ENCODE measurements at regions not wholly inside any gene's neighbourhood (a gene's known extent, or its start where the extent isn't known, plus 50 kb on each side); places are given as distances from the start of the nearest gene placed in this dataset.

GRCh38 chr2:221716426-221717303, 144.6 kb upstream of the EPHA4 start:
- no peak for DNase-seq
- no peak overlapping the region for H3K27ac Mint-ChIP-seq
- intact Hi-C loops (cut with micrococcal nuclease): no loop called here
- H3K4me2 ChIP-seq (replicated peaks; ENCODE audit: extremely low read depth, low read length, poor library complexity, severe bottlenecking): no peak overlapping the region
- no peaks in the 10 kb centered on the region for H3K79me2 ChIP-seq (ENCODE audit: insufficient read depth, low read length)
- no peaks in the 10 kb centered on the region for H3K36me3 ChIP-seq (replicated peaks in 1 of 2; ENCODE audit: control insufficient read depth in 1 of 2, insufficient read depth in 2 of 2, low read length in 2 of 2)
- 83% methylated on average over 3 of the region's 10 CpGs for WGBS (ENCODE audit: insufficient coverage)
- H3K27ac ChIP-seq (ENCODE audit: low read depth in 1 of 2, low read length in 2 of 2): no peak overlapping the region
- no peaks in the 10 kb centered on the region for H3K27me3 ChIP-seq (ENCODE audit: control insufficient read depth in 2 of 2, insufficient read depth in 2 of 2, low read length in 2 of 2)
- H3K9ac ChIP-seq (ENCODE audit: insufficient read depth, low read length, poor library complexity, severe bottlenecking): no peak overlapping the region
- no peak for TF ChIP-seq CTCF (IDR thresholded peaks at IDR 0.05)
- H3K4me3 ChIP-seq (replicated peaks in 1 of 3; ENCODE audit: low read depth in 2 of 3, low read length in 3 of 3): no peak overlapping the region
- H3K4me3 Mint-ChIP-seq: no peak overlapping the region
- H3K9me3 Mint-ChIP-seq: peaks cover 0 to 5% (median 0%) of the 10 kb centered on the region in 7 donors
- no peaks in the 10 kb centered on the region for H3K4me1 Mint-ChIP-seq
- no peak overlapping the region for H2AFZ ChIP-seq (ENCODE audit: insufficient read depth, low read depth, low read length, poor library complexity, severe bottlenecking)
- peaks cover 0 to 1% (median 0%) of the 10 kb centered on the region in 3 donors for H3K27me3 Mint-ChIP-seq (ENCODE audit: low read depth in 3 of 3)
- no peaks in the 10 kb centered on the region for H3K4me1 ChIP-seq (ENCODE audit: control insufficient read depth in 1 of 2, insufficient read depth in 2 of 2, low read length in 2 of 2)
- no peaks in the 10 kb centered on the region for H3K36me3 Mint-ChIP-seq
- no peaks in the 10 kb centered on the region for H3K9me3 ChIP-seq (replicated peaks in 1 of 2; ENCODE audit: control insufficient read depth in 1 of 2, insufficient read depth in 1 of 2, low read length in 2 of 2)
- no peaks in the 10 kb centered on the region for H4K20me1 ChIP-seq (ENCODE audit: insufficient read depth, low read length)

DNA sequence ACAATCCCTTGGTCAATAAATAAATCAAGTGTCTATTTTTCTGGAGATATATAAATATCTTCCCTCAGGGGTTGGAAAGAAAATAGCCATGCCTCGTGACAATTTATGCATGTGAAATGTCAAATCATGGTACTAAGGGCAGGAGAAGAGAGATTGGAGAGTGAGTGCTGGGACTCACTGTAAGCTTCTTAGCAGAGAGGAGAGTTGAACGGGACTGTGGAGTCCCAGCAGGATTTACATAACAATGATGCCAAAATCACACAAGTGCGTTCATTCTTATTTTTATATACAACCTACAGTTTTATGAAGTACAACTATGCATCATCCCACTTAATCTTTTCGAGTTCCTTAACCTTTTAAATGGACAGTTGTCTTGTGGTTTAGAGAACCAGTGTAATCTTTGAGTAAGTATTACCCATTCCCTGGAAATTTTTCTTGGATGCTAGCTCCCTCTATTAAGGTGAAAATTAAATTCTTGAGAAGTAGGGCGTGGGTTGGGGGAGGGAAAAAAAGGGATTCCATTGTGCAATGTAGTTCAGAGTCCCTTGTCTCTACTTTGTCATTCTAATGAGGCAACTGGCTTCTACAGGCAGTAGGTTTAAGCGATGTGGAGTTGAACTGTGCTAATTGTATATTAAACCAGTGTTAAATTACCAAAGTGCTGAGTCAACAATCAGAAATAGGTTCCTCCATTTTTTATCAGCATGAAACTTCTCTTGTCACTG, 143.6 kb upstream of the EPHA4 start:
- Histone ChIP-seq H3K9ac (ENCODE audit: insufficient read depth, low read length, poor library complexity, severe bottlenecking) (no peak overlapping the region), H3K4me3 (replicated peaks in 1 of 3; ENCODE audit: low read depth in 2 of 3, low read length in 3 of 3) (no peak overlapping the region), H3K9me3 (replicated peaks in 1 of 2; ENCODE audit: control insufficient read depth in 1 of 2, insufficient read depth in 1 of 2, low read length in 2 of 2) (no peaks in the 10 kb centered on the region), H4K20me1 (ENCODE audit: insufficient read depth, low read length) (no peaks in the 10 kb centered on the region), H3K79me2 (ENCODE audit: insufficient read depth, low read length) (no peaks in the 10 kb centered on the region), H3K27ac (ENCODE audit: low read depth in 1 of 2, low read length in 2 of 2) (no peak overlapping the region), H3K36me3 (replicated peaks in 1 of 2; ENCODE audit: control insufficient read depth in 1 of 2, insufficient read depth in 2 of 2, low read length in 2 of 2) (no peaks in the 10 kb centered on the region), H3K4me1 (ENCODE audit: control insufficient read depth in 1 of 2, insufficient read depth in 2 of 2, low read length in 2 of 2) (no peaks in the 10 kb centered on the region), H2AFZ (ENCODE audit: insufficient read depth, low read depth, low read length, poor library complexity, severe bottlenecking) (no peak overlapping the region), H3K27me3 (ENCODE audit: control insufficient read depth in 2 of 2, insufficient read depth in 2 of 2, low read length in 2 of 2) (no peaks in the 10 kb centered on the region), H3K4me2 (replicated peaks; ENCODE audit: extremely low read depth, low read length, poor library complexity, severe bottlenecking) (no peak overlapping the region)
- H3K9me3 Mint-ChIP-seq: peaks cover 0 to 5% (median 0%) of the 10 kb centered on the region in 7 donors
- H3K27ac Mint-ChIP-seq: no peak overlapping the region
- intact Hi-C loops (cut with micrococcal nuclease): no loop called here
- no peak for DNase-seq
- TF ChIP-seq CTCF (IDR thresholded peaks at IDR 0.05): no peak
- H3K4me1 Mint-ChIP-seq: no peaks in the 10 kb centered on the region
- H3K36me3 Mint-ChIP-seq: no peaks in the 10 kb centered on the region
- H3K27me3 Mint-ChIP-seq (ENCODE audit: low read depth in 3 of 3): no peaks in the 10 kb centered on the region
- H3K4me3 Mint-ChIP-seq: no peak overlapping the region
- 100% methylated on average over 1 of the region's 6 CpGs for WGBS (ENCODE audit: insufficient coverage)

Measured in CD14-positive monocyte (primary cell).